Islet of Langerhans (tissue), 1 donor: ENCODE measurements at regions not wholly inside any gene's neighbourhood (a gene's known extent, or its start where the extent isn't known, plus 50 kb on each side); places are given as distances from the start of the nearest gene placed in this dataset.
"Not testable (repeated sequence)": the region's sequence is repeated elsewhere in the genome, so short reads cannot be mapped to it uniquely, and the experiment has no call there.

ENCODE experiments used
- FAIRE-seq: peaks from one replicate; lab custom pipeline; 2011; peaks lifted over from hg19 to GRCh38; lab: Jason Lieb, UNC

GRCh38 chr4:30153427-30153826 is 566.7 kb upstream of the PCDH7 start:
- no peak for FAIRE-seq

DNA sequence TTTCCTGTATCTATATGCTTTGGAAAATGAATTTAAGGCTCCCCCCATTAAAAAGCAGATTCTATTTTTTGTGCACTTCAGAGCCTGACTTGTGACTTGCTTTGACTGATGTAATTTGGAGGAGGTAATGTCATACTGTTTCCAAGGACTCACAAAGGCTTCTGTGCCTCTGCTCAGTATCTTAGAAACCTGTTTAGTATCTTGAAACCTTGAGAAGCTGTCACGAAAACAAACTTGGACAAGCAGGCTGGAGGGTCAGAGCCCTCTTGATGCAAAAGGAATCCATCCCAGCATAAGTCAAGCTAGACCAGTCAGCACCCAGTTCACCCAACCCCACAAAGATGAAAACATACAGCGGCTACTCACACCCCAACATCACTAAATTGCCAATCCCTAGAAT is 560.0 kb upstream of the PCDH7 start:
- no peak for FAIRE-seq

GRCh38 chr4:30172416-30172815 is 547.8 kb upstream of the PCDH7 start:
- FAIRE-seq, result no peak

DNA sequence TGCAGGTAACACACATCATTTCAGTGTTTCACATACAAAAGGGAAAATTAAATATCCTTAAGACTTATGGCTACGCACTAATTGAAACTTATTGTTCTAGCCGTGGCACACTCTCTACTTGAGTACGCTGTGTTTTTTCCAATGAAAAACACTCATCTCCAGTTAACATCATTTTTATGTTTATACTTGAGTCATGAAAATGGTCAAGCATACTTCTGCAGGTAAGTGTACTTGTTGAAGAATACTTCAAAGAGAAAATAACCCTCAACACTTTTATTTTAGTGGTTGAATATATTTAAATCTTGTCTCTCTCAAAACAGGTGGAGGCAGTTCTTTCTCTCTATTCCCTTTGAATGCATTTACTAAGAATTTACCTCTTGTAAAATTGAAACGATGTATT is 538.7 kb upstream of the PCDH7 start:
- FAIRE-seq, result no peak

DNA sequence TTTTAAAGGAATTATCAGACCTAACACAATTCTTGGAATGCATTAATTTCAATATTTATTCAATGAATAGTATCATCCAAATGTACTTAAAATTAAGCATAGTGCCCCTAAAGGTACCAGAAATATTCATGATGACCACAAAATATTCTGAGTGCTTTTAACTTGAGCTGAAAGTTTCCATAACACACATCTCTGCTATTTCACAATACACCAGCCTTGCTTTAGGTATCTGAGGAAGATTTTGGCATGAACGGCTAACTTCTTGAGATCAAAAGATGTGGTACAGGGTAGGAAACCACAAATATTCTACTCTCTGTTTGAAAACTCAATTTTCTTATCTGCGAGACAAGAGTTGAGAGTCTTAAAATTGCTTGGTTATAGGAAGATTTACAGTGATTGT is 538.3 kb upstream of the PCDH7 start:
- no peak for FAIRE-seq

GRCh38 chr4:30182786-30183185 is 537.4 kb upstream of the PCDH7 start:
- FAIRE-seq, result no peak

DNA sequence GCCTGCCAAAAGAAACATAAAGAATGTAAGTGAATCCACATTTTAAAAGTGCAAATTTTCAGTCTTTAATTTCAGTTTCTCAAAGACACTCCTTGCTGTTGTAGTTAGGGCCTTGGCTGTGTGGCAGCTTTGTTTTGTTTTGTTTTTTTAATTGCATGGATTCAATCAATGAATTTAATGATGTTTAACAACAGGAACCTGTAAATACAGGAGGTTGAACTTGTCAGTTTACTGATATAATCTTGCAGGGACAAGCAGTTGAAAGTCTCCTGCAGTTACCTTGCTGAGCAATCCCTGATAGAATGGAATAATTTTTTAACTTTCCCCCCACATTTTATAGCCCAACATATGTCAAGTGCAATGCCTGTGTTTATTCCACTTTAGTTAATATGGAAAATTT is 528.3 kb upstream of the PCDH7 start:
- no peak for FAIRE-seq

- no peak for FAIRE-seq
Measured at GRCh38 chr4:30207389-30207788, 512.8 kb upstream of the PCDH7 start.

GRCh38 chr4:30208731-30209435 is 511.3 kb upstream of the PCDH7 start:
- no peak for FAIRE-seq

DNA sequence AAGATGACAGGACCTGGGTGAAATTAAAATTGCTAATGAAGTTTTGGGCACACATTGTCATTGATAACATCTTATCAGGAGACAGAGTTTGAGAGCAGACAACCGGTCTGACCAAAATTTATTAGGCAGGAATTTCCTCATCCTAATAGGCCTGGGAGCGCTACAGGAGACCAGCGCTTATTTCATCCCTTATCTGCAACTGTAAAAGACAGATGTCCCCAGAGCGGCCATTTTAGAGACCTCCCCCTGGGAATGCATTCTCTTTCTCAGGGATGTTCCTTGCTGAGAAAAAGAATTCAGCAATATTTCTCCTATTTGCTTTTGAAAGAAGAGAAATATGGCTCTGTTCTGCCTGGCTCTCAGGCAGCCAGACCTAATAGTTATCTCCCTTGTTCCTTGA is 504.2 kb upstream of the PCDH7 start:
- FAIRE-seq, result not testable (repeated sequence)

DNA sequence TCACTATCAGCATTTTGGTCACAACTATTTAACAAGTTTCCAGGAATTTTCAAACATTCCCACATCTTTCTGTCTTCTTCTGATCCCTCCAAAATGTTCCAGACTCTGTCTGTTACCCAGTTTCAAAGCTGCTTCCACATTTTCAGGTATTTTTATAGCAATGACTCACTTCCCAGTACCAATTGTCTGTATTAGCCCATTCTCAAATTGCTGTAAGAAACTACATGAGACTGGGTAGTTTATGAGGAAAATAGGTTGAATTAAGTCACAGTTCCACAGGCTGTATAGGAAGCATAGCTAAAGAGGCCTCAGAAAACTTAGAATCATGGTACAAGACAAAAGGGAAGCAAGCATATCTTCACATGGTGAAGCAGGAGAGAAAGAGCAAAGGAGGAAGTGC is 475.0 kb upstream of the PCDH7 start:
- no peak for FAIRE-seq

GRCh38 chr4:30256116-30256832 is 463.9 kb upstream of the PCDH7 start:
- no peak for FAIRE-seq

GRCh38 chr4:30258949-30259348 is 461.2 kb upstream of the PCDH7 start:
- FAIRE-seq, result no peak

GRCh38 chr4:30262379-30262778 is 457.8 kb upstream of the PCDH7 start:
- FAIRE-seq, result no peak

- no peak for FAIRE-seq
Measured at GRCh38 chr4:30264465-30264864, 455.7 kb upstream of the PCDH7 start.

DNA sequence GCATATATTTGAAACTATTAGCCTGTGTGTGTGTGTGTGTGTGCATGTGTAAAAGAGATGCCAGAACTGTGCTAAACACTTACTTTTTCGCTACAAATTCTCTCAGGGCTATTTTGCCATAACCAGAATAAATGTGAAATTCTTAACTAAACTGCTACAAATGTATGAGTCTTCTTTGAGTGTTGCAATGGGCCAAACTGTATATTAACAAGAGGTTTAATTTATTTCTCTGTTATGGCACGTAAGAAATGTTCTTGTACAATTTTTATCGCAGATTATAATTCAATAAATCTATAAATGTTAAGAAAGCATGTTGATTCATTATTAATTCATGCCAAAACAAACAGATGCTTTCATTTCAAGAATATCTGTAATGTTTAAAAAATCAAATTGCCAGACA is 454.5 kb upstream of the PCDH7 start:
- FAIRE-seq, result no peak

DNA sequence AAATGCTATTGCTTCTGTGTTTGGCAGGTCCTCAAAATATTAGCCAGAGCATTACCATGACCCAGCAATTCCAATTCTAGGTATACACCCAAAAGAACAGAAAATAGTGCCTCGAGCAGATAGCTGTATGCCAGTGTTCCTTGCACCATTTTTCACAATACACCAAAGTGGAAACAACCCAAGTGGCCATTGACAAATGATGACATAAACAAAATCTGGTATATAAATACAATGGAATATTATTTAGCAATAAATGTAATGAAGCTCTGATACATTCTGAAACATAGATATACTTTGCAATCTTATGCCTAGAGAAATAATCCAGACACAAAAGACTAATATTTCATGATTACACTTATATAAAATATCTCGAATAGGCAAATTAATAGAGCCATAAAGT is 451.8 kb upstream of the PCDH7 start:
- no peak for FAIRE-seq

- FAIRE-seq, result peak; percentile 68
Measured at GRCh38 chr4:30269850-30270249, 450.3 kb upstream of the PCDH7 start.

DNA sequence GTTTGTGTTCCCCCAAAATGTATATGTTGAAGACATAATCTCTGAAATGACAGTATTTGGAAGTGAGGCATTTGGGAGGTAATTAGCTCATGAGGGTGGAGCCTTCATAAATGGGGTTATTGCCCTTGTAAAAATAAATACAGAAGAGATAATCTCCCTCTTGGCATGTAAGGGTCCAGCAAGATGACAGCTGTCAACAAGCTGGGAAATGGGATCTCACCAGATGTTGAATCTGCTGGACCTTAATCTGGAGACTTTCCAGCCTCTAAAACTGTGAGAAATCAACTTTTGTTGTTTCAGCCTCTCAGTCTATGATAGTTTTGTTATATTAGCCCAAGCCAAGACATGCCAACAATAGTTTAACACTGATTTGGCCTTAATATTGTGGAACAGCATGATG is 438.2 kb upstream of the PCDH7 start:
- FAIRE-seq, result no peak

DNA sequence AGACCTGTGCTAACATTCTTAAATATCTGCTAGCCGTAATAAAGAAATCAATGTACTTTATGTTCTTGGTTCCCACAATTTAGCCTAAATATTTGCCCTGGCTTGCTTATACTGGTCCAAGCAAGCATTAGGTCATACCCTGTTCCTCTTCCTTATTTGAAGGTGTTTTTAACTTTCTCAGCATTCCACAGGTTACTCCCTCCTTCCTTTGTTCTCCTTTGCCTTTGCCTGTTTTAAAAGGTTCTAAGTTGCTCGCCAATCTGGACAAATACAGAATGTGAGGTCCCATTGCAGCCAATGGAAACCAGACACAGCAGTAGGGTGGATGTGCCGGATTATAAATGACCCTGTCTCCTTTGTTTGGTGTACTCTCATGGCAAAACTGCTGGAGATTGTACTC is 436.8 kb upstream of the PCDH7 start:
- no peak for FAIRE-seq

- no peak for FAIRE-seq
Measured at GRCh38 chr4:30294295-30294694, 425.9 kb upstream of the PCDH7 start.

GRCh38 chr4:30295652-30296051 is 424.5 kb upstream of the PCDH7 start:
- FAIRE-seq, result no peak

DNA sequence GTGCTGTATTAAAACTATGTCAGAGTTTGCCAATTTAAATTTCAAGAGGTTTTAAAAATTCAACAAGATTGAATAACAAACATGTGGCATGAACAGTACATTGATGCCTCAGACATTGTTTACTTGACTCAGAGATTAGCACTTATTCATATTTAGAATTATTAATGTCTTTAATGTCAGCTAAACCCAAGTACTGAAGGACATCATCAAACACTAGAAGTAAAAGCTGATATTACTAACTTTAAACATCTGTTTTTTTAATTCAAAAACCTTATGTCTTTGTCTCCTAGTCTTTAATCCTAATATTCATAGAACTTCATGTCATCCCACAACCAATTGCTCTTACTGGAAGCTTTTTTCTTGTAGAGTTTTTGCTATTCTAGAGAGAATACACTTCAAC is 406.2 kb upstream of the PCDH7 start:
- FAIRE-seq, result no peak
